Ishikawa (cell line): ENCODE measurements at regions not wholly inside any gene's neighbourhood (a gene's known extent, or its start where the extent isn't known, plus 50 kb on each side); places are given as distances from the start of the nearest gene placed in this dataset.

Experiments used
- CEBPB ChIP-seq: IDR thresholded peaks from 2 replicates; pipeline ENCODE4 v1.6.1; 2012
- CREB1 ChIP-seq: IDR thresholded peaks from 2 replicates; pipeline ENCODE4 v1.6.1; 2012; ENCODE audit warnings: low read depth
- EGR1 ChIP-seq: IDR thresholded peaks from 2 replicates; pipeline ENCODE4 v1.6.1; 2012
- EP300 ChIP-seq: IDR thresholded peaks from 2 replicates; pipeline ENCODE4 v1.6.1; 2012; ENCODE audit warnings: borderline replicate concordance
- FOXM1 ChIP-seq: IDR thresholded peaks from 2 replicates; pipeline ENCODE4 v1.6.1; 2012; ENCODE audit warnings: low read depth, borderline replicate concordance
- NFIC ChIP-seq: IDR thresholded peaks from 2 replicates; pipeline ENCODE4 v1.6.1; 2012
- RAD21 ChIP-seq: IDR thresholded peaks from 2 replicates; pipeline ENCODE4 v1.6.1; 2012; ENCODE audit warnings: low read depth
- TAF1 ChIP-seq: IDR thresholded peaks from 2 replicates; pipeline ENCODE4 v1.6.1; 2012; ENCODE audit warnings: low read depth, mild to moderate bottlenecking
- TCF12 ChIP-seq: IDR thresholded peaks from 2 replicates; pipeline ENCODE4 v1.6.1; 2012; ENCODE audit warnings: low read depth
- TEAD4 ChIP-seq: IDR thresholded peaks from 2 replicates; pipeline ENCODE4 v1.6.1; 2012
- YY1 ChIP-seq: IDR thresholded peaks from 2 replicates; pipeline ENCODE4 v1.6.1; 2012; ENCODE audit warnings: low read depth
- ZBTB7A ChIP-seq: IDR thresholded peaks from 2 replicates; pipeline ENCODE4 v1.6.1; 2012; ENCODE audit warnings: low read depth
- TF ChIP-seq, protein P1 (sequence below): IDR thresholded peaks from 2 replicates; pipeline ENCODE4 v1.6.1; 2012
- TF ChIP-seq, protein P2 (sequence below): IDR thresholded peaks from 2 replicates; pipeline ENCODE4 v1.6.1; 2012; ENCODE audit warnings: low read depth, mild to moderate bottlenecking
- TF ChIP-seq, protein P3 (sequence below): IDR thresholded peaks from 2 replicates; pipeline ENCODE4 v1.6.1; 2012

DNA sequence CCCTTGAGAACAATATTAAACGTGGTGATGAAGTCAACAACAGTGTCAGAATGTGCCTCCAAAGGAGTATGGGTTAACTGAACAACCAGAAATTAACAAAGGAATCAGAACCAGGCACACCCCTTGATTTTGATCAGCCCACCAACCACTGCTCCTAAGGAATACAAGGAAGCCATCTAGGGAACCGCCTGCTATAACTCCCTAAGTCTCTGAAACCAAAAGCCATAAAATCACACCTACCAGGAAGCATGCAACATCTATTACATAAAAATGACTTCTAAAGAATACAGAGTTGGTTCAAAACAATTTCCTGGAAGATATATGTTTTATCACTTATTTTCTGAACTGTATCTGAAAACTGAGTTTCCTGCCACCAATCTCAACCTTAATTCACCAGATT lies 360.0 kb downstream of the EPHA4 start:
- TF ChIP-seq, protein P1, sequence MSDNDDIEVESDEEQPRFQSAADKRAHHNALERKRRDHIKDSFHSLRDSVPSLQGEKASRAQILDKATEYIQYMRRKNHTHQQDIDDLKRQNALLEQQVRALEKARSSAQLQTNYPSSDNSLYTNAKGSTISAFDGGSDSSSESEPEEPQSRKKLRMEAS, result no peak
- TF ChIP-seq EGR1 (no peak), RAD21 (no peak), ZBTB7A (no peak), TCF12 (no peak)

DNA sequence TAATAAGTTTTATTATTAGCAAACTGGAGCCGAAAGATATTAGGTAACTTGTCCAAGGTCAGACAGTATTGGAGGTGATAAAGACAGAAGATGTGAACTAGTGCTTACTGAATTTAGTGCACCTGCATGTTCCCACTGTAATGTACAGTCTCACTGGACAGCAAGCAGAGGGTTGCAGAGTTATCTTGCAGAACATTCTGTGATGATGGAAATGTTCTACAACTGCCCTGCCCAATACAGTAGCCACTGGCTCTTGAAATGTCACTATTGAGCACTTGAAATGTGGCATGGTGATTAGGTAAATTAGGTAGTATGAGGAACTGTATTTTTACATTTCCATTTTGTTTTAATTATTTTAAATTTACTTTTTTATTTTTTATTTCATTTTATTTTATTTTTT lies 356.6 kb downstream of the EPHA4 start:
- TF ChIP-seq EP300 (no peak), TCF12 (no peak), RAD21 (no peak), EGR1 (no peak), NFIC (no peak), TAF1 (no peak), CEBPB (no peak), TEAD4 (no peak), YY1 (no peak), CREB1 (no peak)
- TF ChIP-seq, protein P2, sequence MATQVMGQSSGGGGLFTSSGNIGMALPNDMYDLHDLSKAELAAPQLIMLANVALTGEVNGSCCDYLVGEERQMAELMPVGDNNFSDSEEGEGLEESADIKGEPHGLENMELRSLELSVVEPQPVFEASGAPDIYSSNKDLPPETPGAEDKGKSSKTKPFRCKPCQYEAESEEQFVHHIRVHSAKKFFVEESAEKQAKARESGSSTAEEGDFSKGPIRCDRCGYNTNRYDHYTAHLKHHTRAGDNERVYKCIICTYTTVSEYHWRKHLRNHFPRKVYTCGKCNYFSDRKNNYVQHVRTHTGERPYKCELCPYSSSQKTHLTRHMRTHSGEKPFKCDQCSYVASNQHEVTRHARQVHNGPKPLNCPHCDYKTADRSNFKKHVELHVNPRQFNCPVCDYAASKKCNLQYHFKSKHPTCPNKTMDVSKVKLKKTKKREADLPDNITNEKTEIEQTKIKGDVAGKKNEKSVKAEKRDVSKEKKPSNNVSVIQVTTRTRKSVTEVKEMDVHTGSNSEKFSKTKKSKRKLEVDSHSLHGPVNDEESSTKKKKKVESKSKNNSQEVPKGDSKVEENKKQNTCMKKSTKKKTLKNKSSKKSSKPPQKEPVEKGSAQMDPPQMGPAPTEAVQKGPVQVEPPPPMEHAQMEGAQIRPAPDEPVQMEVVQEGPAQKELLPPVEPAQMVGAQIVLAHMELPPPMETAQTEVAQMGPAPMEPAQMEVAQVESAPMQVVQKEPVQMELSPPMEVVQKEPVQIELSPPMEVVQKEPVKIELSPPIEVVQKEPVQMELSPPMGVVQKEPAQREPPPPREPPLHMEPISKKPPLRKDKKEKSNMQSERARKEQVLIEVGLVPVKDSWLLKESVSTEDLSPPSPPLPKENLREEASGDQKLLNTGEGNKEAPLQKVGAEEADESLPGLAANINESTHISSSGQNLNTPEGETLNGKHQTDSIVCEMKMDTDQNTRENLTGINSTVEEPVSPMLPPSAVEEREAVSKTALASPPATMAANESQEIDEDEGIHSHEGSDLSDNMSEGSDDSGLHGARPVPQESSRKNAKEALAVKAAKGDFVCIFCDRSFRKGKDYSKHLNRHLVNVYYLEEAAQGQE, result no peak
- TF ChIP-seq, protein P3, sequence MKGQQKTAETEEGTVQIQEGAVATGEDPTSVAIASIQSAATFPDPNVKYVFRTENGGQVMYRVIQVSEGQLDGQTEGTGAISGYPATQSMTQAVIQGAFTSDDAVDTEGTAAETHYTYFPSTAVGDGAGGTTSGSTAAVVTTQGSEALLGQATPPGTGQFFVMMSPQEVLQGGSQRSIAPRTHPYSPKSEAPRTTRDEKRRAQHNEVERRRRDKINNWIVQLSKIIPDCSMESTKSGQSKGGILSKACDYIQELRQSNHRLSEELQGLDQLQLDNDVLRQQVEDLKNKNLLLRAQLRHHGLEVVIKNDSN, result no peak
- TF ChIP-seq, protein P1, result no peak

DNA sequence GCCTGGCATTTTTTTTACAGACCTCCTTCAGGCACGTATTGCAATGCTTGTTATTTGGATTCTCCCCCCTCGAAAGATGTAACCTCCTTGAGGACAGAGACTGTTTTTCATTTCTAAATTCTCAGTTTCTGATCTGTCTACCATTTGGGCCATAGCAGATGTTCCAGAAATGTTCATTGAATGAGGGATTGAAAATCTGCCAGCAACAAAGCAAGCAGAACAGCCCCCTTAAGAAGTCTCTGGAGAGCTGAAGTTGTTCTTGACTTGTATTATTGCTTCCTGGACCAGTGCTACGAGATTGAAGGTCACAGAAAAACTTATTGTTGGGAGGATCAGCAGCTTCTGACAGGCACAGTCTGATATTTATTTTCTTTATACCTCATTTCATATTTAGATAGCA lies 355.5 kb downstream of the EPHA4 start:
- TF ChIP-seq CEBPB, result no peak
- TF ChIP-seq NFIC, result no peak
- TF ChIP-seq TCF12, result no peak
- TF ChIP-seq, protein P2, result no peak
- TF ChIP-seq EGR1, result no peak
- no peak for TF ChIP-seq EP300
- TF ChIP-seq, protein P3, result no peak
- no peak for TF ChIP-seq FOXM1
- TF ChIP-seq RAD21, result no peak
- TF ChIP-seq TAF1, result no peak
- no peak for TF ChIP-seq TEAD4
- no peak for TF ChIP-seq ZBTB7A

DNA sequence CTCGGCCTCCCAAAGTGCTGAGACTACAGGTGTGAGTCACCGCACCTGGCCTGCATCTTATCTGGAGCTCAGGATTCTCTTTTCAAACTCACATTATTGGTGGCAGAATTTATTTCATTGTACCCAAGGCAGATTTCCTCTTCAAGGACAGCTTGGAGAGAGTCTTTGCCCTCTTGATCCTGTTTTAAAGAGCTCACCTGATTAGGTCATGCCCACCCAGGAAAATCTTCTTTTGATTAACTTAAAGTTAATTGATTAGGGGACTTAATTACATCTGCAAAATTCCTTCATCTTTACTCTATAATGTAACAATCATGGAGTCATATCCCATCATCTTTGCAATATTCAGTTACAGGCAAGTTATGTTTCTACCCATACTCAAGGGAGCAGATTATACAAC lies 346.4 kb downstream of the EPHA4 start:
- TF ChIP-seq, protein P3, result no peak
- no peak for TF ChIP-seq EGR1
- TF ChIP-seq TEAD4, result no peak
- no peak for TF ChIP-seq ZBTB7A
- TF ChIP-seq NFIC, result no peak
- TF ChIP-seq RAD21, result no peak
- TF ChIP-seq CEBPB, result no peak
- TF ChIP-seq FOXM1, result no peak
- no peak for TF ChIP-seq YY1
- no peak for TF ChIP-seq EP300
- TF ChIP-seq CREB1, result no peak
- TF ChIP-seq, protein P1, result no peak
- TF ChIP-seq TAF1, result no peak
- TF ChIP-seq, protein P2, result no peak
- no peak for TF ChIP-seq TCF12
